ENCODE measurements at regions not wholly inside any gene's neighbourhood (a gene's known extent, or its start where the extent isn't known, plus 50 kb on each side); places are given as distances from the start of the nearest gene placed in this dataset.

GRCh38 chr2:147488472-147488871 lies 356.4 kb upstream of the ACVR2A start:
- no peak for TF ChIP-seq CTCF (conservative IDR thresholded peaks at IDR 0.05; ENCODE audit: low read depth, low read length)
- no peak for TF ChIP-seq EZH2 (IDR thresholded peaks at IDR 0.05; ENCODE audit: low read length, unreplicated experiment)
- TF ChIP-seq EZH2phosphoT487 (IDR thresholded peaks at IDR 0.05; ENCODE audit: borderline replicate concordance, low read length): no peak

Measured in PC-3 (cell line).